ENCODE measurements at regions not wholly inside any gene's neighbourhood (a gene's known extent, or its start where the extent isn't known, plus 50 kb on each side); places are given as distances from the start of the nearest gene placed in this dataset.

- DNase-seq, result no peak
Measured at GRCh38 chr1:88039240-88039639, 644.8 kb upstream of the PKN2 start.

GRCh38 chr1:88043834-88044233 is 640.2 kb upstream of the PKN2 start:
- DNase-seq, result no peak

- no peak for DNase-seq
Measured at GRCh38 chr1:88052167-88052566, 631.9 kb upstream of the PKN2 start.

- no peak for DNase-seq
Measured at GRCh38 chr1:88053065-88053464, 631.0 kb upstream of the PKN2 start.

- DNase-seq, result no peak
Measured at GRCh38 chr1:88056881-88057280, 627.2 kb upstream of the PKN2 start.

- DNase-seq, result no peak
Measured at GRCh38 chr1:88058205-88058604, 625.9 kb upstream of the PKN2 start.

GRCh38 chr1:88060112-88060673 is 623.9 kb upstream of the PKN2 start:
- DNase-seq, result no peak

GRCh38 chr1:88060750-88061491 is 623.2 kb upstream of the PKN2 start:
- DNase-seq, result no peak

- peak; percentile 11 for DNase-seq
Measured at GRCh38 chr1:88061492-88062177, 622.4 kb upstream of the PKN2 start.

GRCh38 chr1:88062650-88063153 is 621.4 kb upstream of the PKN2 start:
- DNase-seq, result no peak

- no peak for DNase-seq
Measured at GRCh38 chr1:88063605-88064004, 620.5 kb upstream of the PKN2 start.

GRCh38 chr1:88068407-88068960 is 615.6 kb upstream of the PKN2 start:
- DNase-seq, result no peak

GRCh38 chr1:88070956-88071355 is 613.1 kb upstream of the PKN2 start:
- no peak for DNase-seq

GRCh38 chr1:88074661-88075060 is 609.4 kb upstream of the PKN2 start:
- DNase-seq, result no peak

- DNase-seq, result no peak
Measured at GRCh38 chr1:88075813-88076212, 608.3 kb upstream of the PKN2 start.

- DNase-seq, result no peak
Measured at GRCh38 chr1:88079036-88079435, 605.0 kb upstream of the PKN2 start.

- DNase-seq, result no peak
Measured at GRCh38 chr1:88080875-88081274, 603.2 kb upstream of the PKN2 start.

GRCh38 chr1:88088481-88088880 is 595.6 kb upstream of the PKN2 start:
- DNase-seq, result no peak

- no peak for DNase-seq
Measured at GRCh38 chr1:88089961-88090360, 594.1 kb upstream of the PKN2 start.

- DNase-seq, result no peak
Measured at GRCh38 chr1:88098881-88099280, 585.2 kb upstream of the PKN2 start.

- no peak for DNase-seq
Measured at GRCh38 chr1:88101041-88101440, 583.0 kb upstream of the PKN2 start.

- no peak for DNase-seq
Measured at GRCh38 chr1:88104236-88104635, 579.8 kb upstream of the PKN2 start.

GRCh38 chr1:88104886-88105285 is 579.2 kb upstream of the PKN2 start:
- DNase-seq, result no peak

- DNase-seq, result no peak
Measured at GRCh38 chr1:88111816-88112215, 572.3 kb upstream of the PKN2 start.
